Parathyroid adenoma (tissue), 2 donors: ENCODE measurements at regions not wholly inside any gene's neighbourhood (a gene's known extent, or its start where the extent isn't known, plus 50 kb on each side); places are given as distances from the start of the nearest gene placed in this dataset.

Experiments used
- H2AFZ ChIP-seq: fragments of 300-600 bp; sonication (generic); one replicate; pipeline ENCODE4 v1.7.0; 2017; ENCODE audit warnings: antibody characterized with exemption, mild to moderate bottlenecking
- H3K27ac ChIP-seq: fragments of 300-600 bp; sonication (generic); one replicate; pipeline ENCODE4 v1.7.0; 2017
- H3K27me3 ChIP-seq: fragments of 300-600 bp; sonication (generic); one replicate; pipeline ENCODE4 v1.7.0; 2017; ENCODE audit warnings: low read length; ENCODE audit not compliant: control insufficient read depth, insufficient read depth
- H3K36me3 ChIP-seq: fragments of 300-600 bp; sonication (generic); one replicate; pipeline ENCODE4 v1.7.0; 2017; ENCODE audit warnings: low read length; ENCODE audit not compliant: control insufficient read depth, insufficient read depth
- H3K4me1 ChIP-seq: fragments of 300-600 bp; sonication (generic); one replicate; pipeline ENCODE4 v1.7.0; 2017; ENCODE audit warnings: control low read depth
- H3K4me2 ChIP-seq: fragments of 300-600 bp; sonication (generic); one replicate; pipeline ENCODE4 v1.7.0; 2017; ENCODE audit warnings: low read length
- H3K4me3 ChIP-seq: fragments of 300-600 bp; sonication (generic); one replicate; pipeline ENCODE4 v1.7.0; 2017; ENCODE audit warnings: low read depth, low read length
- H3K79me2 ChIP-seq: fragments of 300-600 bp; sonication (generic); one replicate; pipeline ENCODE4 v1.7.0; 2017; ENCODE audit warnings: control low read depth
- H3K9ac ChIP-seq: fragments of 300-600 bp; sonication (generic); one replicate; pipeline ENCODE4 v1.7.0; 2017; ENCODE audit warnings: mild to moderate bottlenecking
- H3K9me3 ChIP-seq: fragments of 300-600 bp; sonication (generic); one replicate; pipeline ENCODE4 v1.7.0; 2017; ENCODE audit warnings: low read length; ENCODE audit not compliant: control insufficient read depth
- TF ChIP-seq, protein P1 (sequence below): fragments of 300-600 bp; sonication (generic); IDR thresholded peaks from one replicate; pipeline ENCODE4 v1.7.0; 2017; ENCODE audit warnings: antibody characterized with exemption, mild to moderate bottlenecking
- donor health status: primary hyperparathyroidism.

DNA sequence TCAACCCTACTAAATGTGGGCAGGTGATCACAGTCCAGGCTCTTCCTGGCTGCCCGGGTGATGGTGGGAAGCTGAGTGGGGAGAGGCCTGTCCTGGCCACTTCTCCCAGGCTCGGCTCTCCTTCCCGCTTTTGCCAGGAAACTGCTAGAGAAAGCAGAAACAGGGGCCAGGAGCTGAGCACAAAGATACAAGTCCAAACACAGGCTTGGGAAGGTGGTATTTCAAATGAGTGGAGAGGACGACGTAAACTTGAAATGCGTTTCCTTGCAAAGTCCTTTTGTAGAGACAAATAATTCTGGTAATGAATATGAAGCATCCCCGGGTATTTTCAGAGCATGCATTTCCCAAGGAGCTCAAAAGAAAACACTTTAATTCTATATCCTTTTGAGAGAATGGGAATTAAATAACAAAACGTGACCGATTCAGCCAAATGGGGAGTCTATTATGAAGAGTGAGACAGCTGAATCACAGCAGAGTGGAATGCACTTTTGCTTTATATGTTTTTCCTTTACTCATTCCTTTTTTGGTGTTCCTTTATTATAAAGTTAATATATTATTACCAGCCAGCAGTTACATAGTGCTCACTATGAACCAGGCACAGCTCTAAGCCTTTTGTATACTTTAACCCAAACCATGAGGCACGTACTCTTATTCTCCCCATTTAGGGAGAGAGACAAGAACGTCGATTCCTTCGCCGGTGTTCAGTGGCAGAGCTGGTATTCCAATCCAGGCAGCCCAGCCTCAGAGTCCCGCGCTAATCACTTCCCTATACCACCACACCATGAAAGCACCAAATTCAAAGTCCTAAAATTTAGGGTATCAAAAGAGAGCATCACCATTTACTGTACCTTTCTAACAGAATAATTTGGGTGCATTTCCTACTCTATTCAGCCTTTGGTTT lies 218.2 kb upstream of the KLF14 start:
- TF ChIP-seq, protein P1, sequence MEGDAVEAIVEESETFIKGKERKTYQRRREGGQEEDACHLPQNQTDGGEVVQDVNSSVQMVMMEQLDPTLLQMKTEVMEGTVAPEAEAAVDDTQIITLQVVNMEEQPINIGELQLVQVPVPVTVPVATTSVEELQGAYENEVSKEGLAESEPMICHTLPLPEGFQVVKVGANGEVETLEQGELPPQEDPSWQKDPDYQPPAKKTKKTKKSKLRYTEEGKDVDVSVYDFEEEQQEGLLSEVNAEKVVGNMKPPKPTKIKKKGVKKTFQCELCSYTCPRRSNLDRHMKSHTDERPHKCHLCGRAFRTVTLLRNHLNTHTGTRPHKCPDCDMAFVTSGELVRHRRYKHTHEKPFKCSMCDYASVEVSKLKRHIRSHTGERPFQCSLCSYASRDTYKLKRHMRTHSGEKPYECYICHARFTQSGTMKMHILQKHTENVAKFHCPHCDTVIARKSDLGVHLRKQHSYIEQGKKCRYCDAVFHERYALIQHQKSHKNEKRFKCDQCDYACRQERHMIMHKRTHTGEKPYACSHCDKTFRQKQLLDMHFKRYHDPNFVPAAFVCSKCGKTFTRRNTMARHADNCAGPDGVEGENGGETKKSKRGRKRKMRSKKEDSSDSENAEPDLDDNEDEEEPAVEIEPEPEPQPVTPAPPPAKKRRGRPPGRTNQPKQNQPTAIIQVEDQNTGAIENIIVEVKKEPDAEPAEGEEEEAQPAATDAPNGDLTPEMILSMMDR = no peak
- H3K9me3 ChIP-seq = no peaks in the 10 kb centered on the region
- H3K9ac ChIP-seq = no peak overlapping the region
- H3K4me2 ChIP-seq = no peak overlapping the region
- H3K36me3 ChIP-seq = no peaks in the 10 kb centered on the region
- H2AFZ ChIP-seq = no peak overlapping the region
- H3K79me2 ChIP-seq = peaks cover 69% of the 10 kb centered on the region
- no peaks in the 10 kb centered on the region for H3K27me3 ChIP-seq
- no peak overlapping the region for H3K4me3 ChIP-seq
- no peak overlapping the region for H3K27ac ChIP-seq
- H3K4me1 ChIP-seq = no peaks in the 10 kb centered on the region

DNA sequence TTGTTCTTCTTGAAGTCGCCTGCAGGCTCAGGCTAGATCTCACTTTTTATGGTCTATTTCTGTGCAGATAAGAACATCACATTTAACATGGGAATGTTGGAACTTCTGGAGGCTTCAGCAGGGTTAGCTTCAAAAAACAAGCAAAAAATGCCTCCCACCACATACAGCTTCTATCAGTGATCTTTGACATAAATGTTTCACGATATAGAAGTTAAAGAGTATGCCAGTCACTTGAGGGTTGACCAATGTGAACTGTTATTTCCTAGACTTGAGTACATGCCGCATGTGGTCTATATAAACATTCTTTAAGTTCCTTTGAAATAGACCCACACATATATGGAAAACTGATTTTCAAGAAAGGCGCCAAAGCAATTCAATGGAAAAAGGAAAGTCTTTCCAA lies 219.2 kb upstream of the KLF14 start:
- Histone ChIP-seq H3K4me3 (no peak overlapping the region), H3K79me2 (peaks cover 70% of the 10 kb centered on the region), H3K9ac (no peak overlapping the region), H3K27ac (no peak overlapping the region), H3K9me3 (no peaks in the 10 kb centered on the region), H3K27me3 (no peaks in the 10 kb centered on the region), H2AFZ (no peak overlapping the region), H3K36me3 (no peaks in the 10 kb centered on the region), H3K4me2 (no peak overlapping the region), H3K4me1 (no peaks in the 10 kb centered on the region)
- TF ChIP-seq, protein P1 = no peak

DNA sequence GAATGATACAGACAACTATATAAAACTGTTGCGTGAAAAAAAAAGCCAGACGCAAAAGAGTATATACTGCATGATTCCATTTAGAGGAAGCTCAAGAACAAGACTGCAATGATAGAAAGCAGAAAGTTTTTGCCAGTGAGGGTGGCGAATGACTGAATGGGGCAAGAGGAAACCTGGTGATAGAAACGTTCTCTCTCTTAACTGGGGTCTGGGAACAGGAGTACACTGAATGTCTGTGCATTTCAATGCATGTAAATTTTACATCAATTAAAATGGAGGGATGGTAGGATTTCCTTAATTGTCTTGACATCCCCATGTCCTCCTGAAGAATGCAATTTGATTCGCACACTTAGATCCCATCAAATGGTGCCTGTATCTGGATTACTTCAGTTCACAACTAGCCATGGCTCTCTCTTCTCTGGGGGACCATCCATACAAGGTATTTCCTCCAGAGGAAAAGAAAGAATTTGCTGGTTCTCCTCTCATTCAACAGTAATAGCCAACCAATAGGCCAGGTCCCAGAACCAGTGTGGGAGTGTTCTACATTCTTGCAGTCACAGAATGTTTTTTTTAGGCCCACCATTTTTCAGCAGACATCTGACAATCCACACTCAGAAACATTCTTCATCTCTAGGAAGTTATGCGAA lies 221.0 kb upstream of the KLF14 start:
- Histone ChIP-seq H3K4me2 (no peak overlapping the region), H3K27me3 (no peaks in the 10 kb centered on the region), H3K9ac (no peak overlapping the region), H3K27ac (no peak overlapping the region), H3K4me1 (no peaks in the 10 kb centered on the region), H2AFZ (no peak overlapping the region), H3K36me3 (no peaks in the 10 kb centered on the region), H3K79me2 (peaks cover 77% of the 10 kb centered on the region), H3K4me3 (no peak overlapping the region), H3K9me3 (no peaks in the 10 kb centered on the region)
- TF ChIP-seq, protein P1 = no peak

DNA sequence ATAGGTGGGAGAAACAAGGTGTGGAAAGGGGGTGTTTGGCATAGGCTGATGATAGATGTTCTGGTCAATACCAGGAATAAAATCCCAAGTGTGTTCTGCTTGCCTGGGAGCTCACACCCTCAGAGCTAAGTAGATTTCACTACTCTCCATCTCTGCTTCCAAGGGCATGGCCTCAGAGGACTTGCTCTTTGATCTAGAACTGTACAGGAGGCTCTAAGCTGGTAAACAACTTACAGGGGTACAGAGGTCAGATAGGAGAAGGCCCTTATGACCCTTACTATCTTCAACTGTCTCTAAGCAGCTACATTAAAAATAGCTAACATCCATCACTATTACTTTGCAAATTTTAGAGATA lies 221.5 kb upstream of the KLF14 start:
- Histone ChIP-seq H3K4me2 (no peak overlapping the region), H3K27ac (no peak overlapping the region), H3K79me2 (peaks cover 75% of the 10 kb centered on the region), H3K4me1 (no peaks in the 10 kb centered on the region), H3K36me3 (no peaks in the 10 kb centered on the region), H3K9me3 (no peaks in the 10 kb centered on the region), H3K4me3 (no peak overlapping the region), H3K27me3 (no peaks in the 10 kb centered on the region), H2AFZ (no peak overlapping the region), H3K9ac (no peak overlapping the region)
- TF ChIP-seq, protein P1 = no peak
